ENCODE measurements at regions not wholly inside any gene's neighbourhood (a gene's known extent, or its start where the extent isn't known, plus 50 kb on each side); places are given as distances from the start of the nearest gene placed in this dataset.

DNA sequence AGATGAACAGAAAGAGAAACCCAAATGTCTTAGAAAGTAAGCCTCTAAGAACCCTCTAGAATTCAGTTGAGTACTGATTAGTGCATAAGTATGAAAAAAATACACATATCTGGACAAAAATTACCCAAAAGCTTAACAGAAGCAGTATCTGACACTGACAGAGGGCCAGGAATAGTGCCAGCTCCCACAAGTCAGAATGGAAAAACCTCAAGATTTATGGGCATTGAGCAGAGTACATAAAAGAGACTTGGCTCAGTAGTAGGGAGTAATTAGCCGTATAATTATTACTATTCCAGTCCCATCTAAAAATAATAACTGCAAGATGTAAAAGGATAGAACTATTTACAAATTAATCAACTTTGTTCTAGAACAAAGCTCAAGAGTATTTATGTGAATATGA, 834.5 kb downstream of the FAM181B start:
- no peak for TF ChIP-seq SUZ12 (IDR thresholded peaks at IDR 0.05; ENCODE audit: extremely low read depth, insufficient read depth, insufficient read length)
- no peak for TF ChIP-seq YY1 (IDR thresholded peaks at IDR 0.05; ENCODE audit: insufficient read depth, insufficient read length)
